ENCODE measurements at regions not wholly inside any gene's neighbourhood (a gene's known extent, or its start where the extent isn't known, plus 50 kb on each side); places are given as distances from the start of the nearest gene placed in this dataset.

GRCh38 chr20:8951164-8951563 is 117.7 kb upstream of the PLCB4 start:
- H3K27ac ChIP-seq: no peak overlapping the region
- POLR2A ChIA-PET (ENCODE audit: low non-redundant PET): no interaction called here
- no peak for DNase-seq (ENCODE audit: low spot score)
- CTCF ChIA-PET: no interaction called here
- TF ChIP-seq CTCF (conservative IDR thresholded peaks at IDR 0.05; ENCODE audit: low read depth): no peak

- POLR2A ChIA-PET (ENCODE audit: low non-redundant PET): no interaction called here
- CTCF ChIA-PET: no interaction called here
- H3K27ac ChIP-seq: no peak overlapping the region
- no peak for TF ChIP-seq CTCF (conservative IDR thresholded peaks at IDR 0.05; ENCODE audit: low read depth)
- DNase-seq (ENCODE audit: low spot score): no peak
These were observed 116.2 kb upstream of the PLCB4 start for GRCh38 chr20:8952721-8953120.

- POLR2A ChIA-PET (ENCODE audit: low non-redundant PET): no interaction called here
- no peak for DNase-seq (ENCODE audit: low spot score)
- no peak overlapping the region for H3K27ac ChIP-seq
- CTCF ChIA-PET: no interaction called here
- no peak for TF ChIP-seq CTCF (conservative IDR thresholded peaks at IDR 0.05; ENCODE audit: low read depth)
These were observed 115.6 kb upstream of the PLCB4 start for GRCh38 chr20:8953300-8953699.

- H3K27ac ChIP-seq: no peak overlapping the region
- no peak for DNase-seq (ENCODE audit: low spot score)
- CTCF ChIA-PET: no interaction called here
- POLR2A ChIA-PET (ENCODE audit: low non-redundant PET): no interaction called here
- no peak for TF ChIP-seq CTCF (conservative IDR thresholded peaks at IDR 0.05; ENCODE audit: low read depth)
These were observed 108.6 kb upstream of the PLCB4 start for GRCh38 chr20:8960241-8960640.

GRCh38 chr20:8963330-8963729 is 105.6 kb upstream of the PLCB4 start:
- H3K27ac ChIP-seq: no peak overlapping the region
- POLR2A ChIA-PET (ENCODE audit: low non-redundant PET): no interaction called here
- CTCF ChIA-PET: no interaction called here
- no peak for DNase-seq (ENCODE audit: low spot score)
- no peak for TF ChIP-seq CTCF (conservative IDR thresholded peaks at IDR 0.05; ENCODE audit: low read depth)

GRCh38 chr20:8964959-8965562 is 103.8 kb upstream of the PLCB4 start:
- no peak for DNase-seq (ENCODE audit: low spot score)
- CTCF ChIA-PET: no interaction called here
- no peak for TF ChIP-seq CTCF (conservative IDR thresholded peaks at IDR 0.05; ENCODE audit: low read depth)
- no peak overlapping the region for H3K27ac ChIP-seq
- POLR2A ChIA-PET (ENCODE audit: low non-redundant PET): no interaction called here

All from RWPE1 (cell line).